ENCODE measurements at regions not wholly inside any gene's neighbourhood (a gene's known extent, or its start where the extent isn't known, plus 50 kb on each side); places are given as distances from the start of the nearest gene placed in this dataset.

DNA sequence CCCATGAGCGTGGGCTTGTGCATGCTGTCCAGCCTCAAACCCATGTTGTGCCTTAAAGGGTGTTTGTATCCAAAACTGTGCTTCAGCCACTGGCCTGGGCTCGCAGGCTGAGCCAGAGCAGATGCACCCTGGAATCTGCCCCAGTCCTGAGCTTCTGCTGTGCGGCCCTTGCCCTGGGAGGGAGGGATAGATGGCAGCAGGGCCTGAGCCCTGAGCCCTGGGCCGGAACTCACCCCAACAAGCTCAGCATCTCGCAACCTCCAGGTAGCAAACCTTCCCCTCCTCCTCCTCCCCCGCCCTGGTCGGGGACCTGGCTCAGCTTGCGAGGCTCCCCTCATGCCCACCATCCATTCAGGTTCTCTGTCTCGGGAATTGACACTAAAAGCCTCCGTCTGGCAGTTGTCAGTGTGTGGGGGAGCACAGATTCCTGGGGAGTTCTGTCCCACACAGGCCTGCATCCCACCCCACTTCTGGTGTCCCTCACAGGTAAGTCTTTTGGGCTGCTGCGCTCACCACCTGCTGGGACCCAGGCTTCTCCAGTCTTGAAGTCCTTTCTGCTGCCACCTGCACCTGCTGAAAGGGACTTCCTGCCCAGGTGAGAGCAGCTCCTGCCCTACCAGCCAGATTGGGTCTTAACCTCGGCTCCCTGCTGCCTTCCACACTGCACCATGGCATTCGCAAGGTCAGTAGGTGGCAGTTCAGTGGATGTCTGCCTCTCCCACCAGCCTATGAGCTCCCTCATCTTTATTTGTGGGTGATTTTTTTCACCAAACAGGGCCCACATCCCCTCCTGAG is 55.2 kb upstream of the OLFM1 start:
- no peak for TF ChIP-seq CTCF (IDR thresholded peaks at IDR 0.05)
- TF ChIP-seq POLR2A (IDR thresholded peaks at IDR 0.05), result no peak
- no peak for TF ChIP-seq EP300 (IDR thresholded peaks at IDR 0.05)
